AG09319 (cell line): ENCODE measurements at regions not wholly inside any gene's neighbourhood (a gene's known extent, or its start where the extent isn't known, plus 50 kb on each side); places are given as distances from the start of the nearest gene placed in this dataset.
"Not testable (repeated sequence)": the region's sequence is repeated elsewhere in the genome, so short reads cannot be mapped to it uniquely, and the experiment has no call there.

ENCODE experiments used
- DNase-seq: peaks from one replicate; pipeline ENCODE4 v3.0.0-alpha.2; 2010; ENCODE audit warnings: low read depth; ENCODE audit errors: extremely low read depth
- CTCF ChIP-seq: IDR thresholded peaks from 2 replicates; pipeline ENCODE4 v1.5.1; 2011; ENCODE audit warnings: low read depth, mild to moderate bottlenecking, inconsistent platforms, low read length, moderate library complexity

GRCh38 chr11:37333345-37333744 lies 735.3 kb upstream of the RAG2 start:
- no peak for TF ChIP-seq CTCF
- DNase-seq = no peak

- TF ChIP-seq CTCF = no peak
- DNase-seq = no peak
Observed at GRCh38 chr11:37323843-37324242, 725.8 kb upstream of the RAG2 start.

- no peak for TF ChIP-seq CTCF
Observed at GRCh38 chr11:37322333-37323194, 724.5 kb upstream of the RAG2 start.

GRCh38 chr11:37320921-37321320 lies 722.9 kb upstream of the RAG2 start:
- TF ChIP-seq CTCF = no peak
- DNase-seq = no peak

More at GRCh38 chr11:37322333-37323194, 724.5 kb upstream of the RAG2 start:
- DNase-seq = no peak

- TF ChIP-seq CTCF = no peak
- DNase-seq = no peak
Observed at GRCh38 chr11:37317803-37318202, 719.8 kb upstream of the RAG2 start.

- DNase-seq = no peak
- no peak for TF ChIP-seq CTCF
Observed at GRCh38 chr11:37313266-37313665, 715.2 kb upstream of the RAG2 start.

GRCh38 chr11:37306563-37306962 lies 708.5 kb upstream of the RAG2 start:
- no peak for DNase-seq
- TF ChIP-seq CTCF = no peak

- DNase-seq = not testable (repeated sequence)
Observed at GRCh38 chr11:37301405-37301804, 703.4 kb upstream of the RAG2 start.
